SK-N-MC (cell line): ENCODE measurements at regions not wholly inside any gene's neighbourhood (a gene's known extent, or its start where the extent isn't known, plus 50 kb on each side); places are given as distances from the start of the nearest gene placed in this dataset.

ENCODE experiments used
- DNase-seq: peaks from one replicate; pipeline ENCODE4 v3.0.0-alpha.2; 2011; ENCODE audit warnings: low read depth, low spot score
- H3K27ac ChIP-seq: fragments of 200-600 bp; sonication (generic); 2 replicates; pipeline ENCODE4 v1.5.1; 2016; ENCODE audit warnings: mixed run types
- H3K36me3 ChIP-seq: fragments of 200-600 bp; sonication (generic); 2 replicates; pipeline ENCODE4 v1.6.1; 2017; ENCODE audit warnings: antibody characterized with exemption, low read length, mixed read lengths; ENCODE audit not compliant: insufficient read depth
- H3K4me3 ChIP-seq: fragments of 200-600 bp; sonication (generic); 2 replicates; pipeline ENCODE4 v1.5.1; 2016
- H3K9ac ChIP-seq: fragments of 200-600 bp; sonication (generic); 2 replicates; pipeline ENCODE4 v1.8.0; 2017; ENCODE audit warnings: mixed run types, mixed read lengths; ENCODE audit not compliant: insufficient read length
- H3K9me3 ChIP-seq: fragments of 200-600 bp; sonication (generic); 2 replicates; pipeline ENCODE4 v1.6.1; 2017; ENCODE audit warnings: low read depth, mild to moderate bottlenecking, antibody characterized with exemption, low read length, moderate library complexity, mixed read lengths
- EZH2 ChIP-seq: fragments of 200-600 bp; sonication (generic); IDR thresholded peaks from one replicate; pipeline ENCODE4 v1.6.1; 2017; ENCODE audit warnings: antibody characterized with exemption
- FOXP2 ChIP-seq: optimal IDR thresholded peaks from 2 replicates; pipeline ENCODE3; 2011; ENCODE audit warnings: mild to moderate bottlenecking, moderate library complexity; ENCODE audit not compliant: insufficient read depth; ENCODE audit errors: extremely low read length, control extremely low read depth
- POLR2AphosphoS5 ChIP-seq: IDR thresholded peaks from 2 replicates; pipeline ENCODE4 v1.6.1; 2012; ENCODE audit warnings: mild to moderate bottlenecking, low read depth, low read length, borderline replicate concordance

- DNase-seq: no peak
- TF ChIP-seq EZH2: no peak
- no peak for TF ChIP-seq POLR2AphosphoS5
- no peak for TF ChIP-seq FOXP2
- no peaks in the 10 kb centered on the region for H3K36me3 ChIP-seq
Measured at GRCh38 chr1:112262316-112262715, 133.7 kb upstream of the CTTNBP2NL start.

DNA sequence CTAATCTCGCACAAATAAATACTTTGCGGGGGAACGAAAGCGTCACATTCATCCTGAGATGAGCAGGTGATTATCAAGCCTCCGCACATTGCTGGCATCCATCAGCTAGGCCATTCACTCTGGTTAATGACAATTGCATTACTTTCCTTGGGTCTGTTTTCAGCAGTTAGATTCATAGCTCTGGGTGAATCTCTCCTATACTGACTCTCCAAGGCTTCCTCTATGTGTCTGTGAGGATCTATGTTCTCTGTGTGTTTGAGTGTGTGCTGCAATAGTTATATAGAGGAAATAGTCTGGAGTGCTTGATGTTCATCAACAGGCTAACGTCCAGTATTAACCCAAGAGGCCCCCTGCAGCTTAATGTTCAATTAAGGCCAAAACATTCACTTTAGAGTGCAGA, 133.0 kb upstream of the CTTNBP2NL start:
- H3K9me3 ChIP-seq: no peaks in the 10 kb centered on the region
- H3K27ac ChIP-seq: no peak overlapping the region
- no peak overlapping the region for H3K4me3 ChIP-seq
- H3K9ac ChIP-seq: no peak overlapping the region
- TF ChIP-seq POLR2AphosphoS5 (no peak), FOXP2 (no peak), EZH2 (no peak)
- DNase-seq: no peak
- H3K36me3 ChIP-seq: no peaks in the 10 kb centered on the region

More at GRCh38 chr1:112262316-112262715, 133.7 kb upstream of the CTTNBP2NL start:
- Histone ChIP-seq H3K27ac (no peak overlapping the region), H3K4me3 (no peak overlapping the region), H3K9ac (no peak overlapping the region), H3K9me3 (no peaks in the 10 kb centered on the region)

- Histone ChIP-seq H3K9me3 (no peaks in the 10 kb centered on the region), H3K9ac (no peak overlapping the region), H3K4me3 (no peak overlapping the region), H3K36me3 (no peaks in the 10 kb centered on the region), H3K27ac (no peak overlapping the region)
- no peak for DNase-seq
- TF ChIP-seq POLR2AphosphoS5 (no peak), EZH2 (no peak), FOXP2 (no peak)
Measured at GRCh38 chr1:112263453-112263852, 132.6 kb upstream of the CTTNBP2NL start.

- H3K9me3 ChIP-seq: no peaks in the 10 kb centered on the region
- no peak overlapping the region for H3K9ac ChIP-seq
- no peak for TF ChIP-seq EZH2
- no peak for TF ChIP-seq FOXP2
- no peak for TF ChIP-seq POLR2AphosphoS5
- no peak overlapping the region for H3K4me3 ChIP-seq
- DNase-seq: no peak
- H3K36me3 ChIP-seq: no peaks in the 10 kb centered on the region
- H3K27ac ChIP-seq: no peak overlapping the region
Measured at GRCh38 chr1:112264010-112264409, 132.0 kb upstream of the CTTNBP2NL start.

- Histone ChIP-seq H3K4me3 (no peak overlapping the region), H3K9ac (no peak overlapping the region), H3K36me3 (no peaks in the 10 kb centered on the region), H3K9me3 (no peaks in the 10 kb centered on the region), H3K27ac (no peak overlapping the region)
- no peak for DNase-seq
- TF ChIP-seq EZH2 (no peak), FOXP2 (no peak), POLR2AphosphoS5 (no peak)
Measured at GRCh38 chr1:112264553-112264952, 131.5 kb upstream of the CTTNBP2NL start.

DNA sequence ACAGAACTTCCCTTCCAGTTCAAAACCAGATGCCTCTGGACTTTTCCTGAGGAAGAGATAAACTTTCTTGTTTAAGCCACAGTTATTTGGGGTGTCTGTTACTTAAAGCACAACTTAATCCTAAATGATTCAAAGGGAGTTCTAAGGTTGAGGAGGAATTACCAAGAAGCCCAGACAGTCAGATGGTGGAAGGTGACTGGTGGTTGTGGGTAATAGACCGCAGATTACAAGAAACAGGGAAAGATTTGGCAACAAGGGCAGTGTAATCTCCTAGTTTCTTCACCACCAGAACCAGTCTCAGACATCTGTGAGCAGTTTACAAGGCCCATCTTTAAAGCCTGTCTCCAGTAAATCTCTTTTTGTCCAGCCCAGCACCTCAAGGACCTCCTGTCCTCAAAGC, 130.1 kb upstream of the CTTNBP2NL start:
- H3K9me3 ChIP-seq: no peaks in the 10 kb centered on the region
- H3K9ac ChIP-seq: no peak overlapping the region
- H3K36me3 ChIP-seq: no peaks in the 10 kb centered on the region
- no peak for DNase-seq
- H3K4me3 ChIP-seq: no peak overlapping the region
- H3K27ac ChIP-seq: no peak overlapping the region
- TF ChIP-seq FOXP2 (no peak), EZH2 (no peak), POLR2AphosphoS5 (no peak)

GRCh38 chr1:112267206-112267605, 128.8 kb upstream of the CTTNBP2NL start:
- TF ChIP-seq EZH2 (no peak), FOXP2 (no peak), POLR2AphosphoS5 (no peak)
- Histone ChIP-seq H3K9ac (no peak overlapping the region), H3K27ac (no peak overlapping the region), H3K36me3 (no peaks in the 10 kb centered on the region), H3K9me3 (no peaks in the 10 kb centered on the region), H3K4me3 (no peak overlapping the region)
- DNase-seq: no peak

- Histone ChIP-seq H3K27ac (no peak overlapping the region), H3K9me3 (no peaks in the 10 kb centered on the region), H3K9ac (no peak overlapping the region), H3K4me3 (no peak overlapping the region), H3K36me3 (no peaks in the 10 kb centered on the region)
- no peak for DNase-seq
- TF ChIP-seq POLR2AphosphoS5: no peak
- TF ChIP-seq FOXP2: no peak
- TF ChIP-seq EZH2: no peak
Measured at GRCh38 chr1:112267929-112268328, 128.1 kb upstream of the CTTNBP2NL start.

- DNase-seq: no peak
- Histone ChIP-seq H3K9ac (no peak overlapping the region), H3K9me3 (no peaks in the 10 kb centered on the region), H3K27ac (no peak overlapping the region), H3K36me3 (no peaks in the 10 kb centered on the region), H3K4me3 (no peak overlapping the region)
- TF ChIP-seq POLR2AphosphoS5 (no peak), EZH2 (no peak), FOXP2 (no peak)
Measured at GRCh38 chr1:112268408-112268807, 127.6 kb upstream of the CTTNBP2NL start.

DNA sequence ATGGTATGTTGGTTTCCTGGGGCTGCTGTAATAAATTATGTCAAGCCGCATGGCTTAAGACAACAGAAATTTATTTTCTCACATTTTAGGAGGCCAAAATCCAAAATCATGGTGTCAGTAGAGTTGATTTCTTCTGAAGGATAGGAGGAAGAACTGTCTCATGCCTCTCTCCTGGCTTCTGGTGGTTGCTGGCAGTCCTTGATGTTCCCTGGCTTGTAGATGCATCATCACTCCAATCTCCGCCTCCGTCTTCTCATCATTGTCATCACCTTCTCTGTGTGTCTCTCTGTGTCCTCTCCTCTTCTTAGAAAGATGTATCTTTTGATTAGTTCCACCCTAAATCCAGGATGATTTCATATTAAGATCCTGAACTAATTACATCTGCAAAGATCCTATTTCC, 124.7 kb upstream of the CTTNBP2NL start:
- no peak for TF ChIP-seq POLR2AphosphoS5
- no peak for TF ChIP-seq FOXP2
- TF ChIP-seq EZH2: no peak
- H3K27ac ChIP-seq: no peak overlapping the region
- H3K4me3 ChIP-seq: no peak overlapping the region
- DNase-seq: no peak
- no peaks in the 10 kb centered on the region for H3K9me3 ChIP-seq
- no peak overlapping the region for H3K9ac ChIP-seq
- H3K36me3 ChIP-seq: no peaks in the 10 kb centered on the region
